ENCODE measurements at regions not wholly inside any gene's neighbourhood (a gene's known extent, or its start where the extent isn't known, plus 50 kb on each side); places are given as distances from the start of the nearest gene placed in this dataset.

- TF ChIP-seq CTCF (IDR thresholded peaks at IDR 0.05) (no peak), POLR2A (IDR thresholded peaks at IDR 0.05) (no peak)
Measured at GRCh38 chr16:61569028-61569427, 467.2 kb downstream of the CDH8 start.
